ENCODE measurements at regions not wholly inside any gene's neighbourhood (a gene's known extent, or its start where the extent isn't known, plus 50 kb on each side); places are given as distances from the start of the nearest gene placed in this dataset.

GRCh38 chr20:7691647-7692269, 248.5 kb downstream of the HAO1 start:
- Mint-ChIP-seq H3K4me1 (no peaks in the 10 kb centered on the region), H3K4me3 (no peak overlapping the region), H3K27ac (no peak overlapping the region), H3K36me3 (no peaks in the 10 kb centered on the region), H3K9me3 (peaks cover 4% of the 10 kb centered on the region), H3K27me3 (no peaks in the 10 kb centered on the region)
- DNase-seq = no peak

- H3K27me3 Mint-ChIP-seq = no peaks in the 10 kb centered on the region
- no peak overlapping the region for H3K27ac Mint-ChIP-seq
- no peaks in the 10 kb centered on the region for H3K4me1 Mint-ChIP-seq
- H3K36me3 Mint-ChIP-seq = no peaks in the 10 kb centered on the region
- no peak overlapping the region for H3K4me3 Mint-ChIP-seq
- no peak for DNase-seq
- H3K9me3 Mint-ChIP-seq = peaks cover 4% of the 10 kb centered on the region
These were observed 247.8 kb downstream of the HAO1 start for GRCh38 chr20:7692478-7692877.

GRCh38 chr20:7693761-7694160, 246.5 kb downstream of the HAO1 start:
- Mint-ChIP-seq H3K27ac (no peak overlapping the region), H3K4me3 (no peak overlapping the region), H3K4me1 (no peaks in the 10 kb centered on the region), H3K36me3 (no peaks in the 10 kb centered on the region), H3K27me3 (no peaks in the 10 kb centered on the region), H3K9me3 (peaks cover 4% of the 10 kb centered on the region)
- DNase-seq = no peak

GRCh38 chr20:7695051-7695495, 245.2 kb downstream of the HAO1 start:
- DNase-seq = no peak
- Mint-ChIP-seq H3K27ac (no peak overlapping the region), H3K9me3 (peaks cover 4% of the 10 kb centered on the region), H3K27me3 (no peaks in the 10 kb centered on the region), H3K4me3 (no peak overlapping the region), H3K4me1 (no peaks in the 10 kb centered on the region), H3K36me3 (no peaks in the 10 kb centered on the region)

GRCh38 chr20:7695635-7696034, 244.6 kb downstream of the HAO1 start:
- peaks cover 5% of the 10 kb centered on the region for H3K9me3 Mint-ChIP-seq
- H3K27me3 Mint-ChIP-seq = no peaks in the 10 kb centered on the region
- H3K36me3 Mint-ChIP-seq = no peaks in the 10 kb centered on the region
- no peaks in the 10 kb centered on the region for H3K4me1 Mint-ChIP-seq
- H3K4me3 Mint-ChIP-seq = no peak overlapping the region
- no peak for DNase-seq
- H3K27ac Mint-ChIP-seq = no peak overlapping the region

GRCh38 chr20:7696311-7696710, 243.9 kb downstream of the HAO1 start:
- no peak for DNase-seq
- H3K4me3 Mint-ChIP-seq = no peak overlapping the region
- no peak overlapping the region for H3K27ac Mint-ChIP-seq
- no peaks in the 10 kb centered on the region for H3K4me1 Mint-ChIP-seq
- H3K27me3 Mint-ChIP-seq = no peaks in the 10 kb centered on the region
- no peaks in the 10 kb centered on the region for H3K36me3 Mint-ChIP-seq
- peaks cover 7% of the 10 kb centered on the region for H3K9me3 Mint-ChIP-seq

GRCh38 chr20:7702141-7702540, 238.1 kb downstream of the HAO1 start:
- no peak overlapping the region for H3K4me3 Mint-ChIP-seq
- H3K27ac Mint-ChIP-seq = no peak overlapping the region
- H3K36me3 Mint-ChIP-seq = no peaks in the 10 kb centered on the region
- H3K9me3 Mint-ChIP-seq = peaks cover 7% of the 10 kb centered on the region
- H3K27me3 Mint-ChIP-seq = no peaks in the 10 kb centered on the region
- no peak for DNase-seq
- H3K4me1 Mint-ChIP-seq = no peaks in the 10 kb centered on the region

GRCh38 chr20:7703551-7703961, 236.7 kb downstream of the HAO1 start:
- DNase-seq = no peak
- H3K27me3 Mint-ChIP-seq = no peaks in the 10 kb centered on the region
- no peaks in the 10 kb centered on the region for H3K36me3 Mint-ChIP-seq

GRCh38 chr20:7703996-7704395, 236.3 kb downstream of the HAO1 start:
- H3K9me3 Mint-ChIP-seq = peaks cover 7% of the 10 kb centered on the region
- H3K27ac Mint-ChIP-seq = no peak overlapping the region
- H3K27me3 Mint-ChIP-seq = no peaks in the 10 kb centered on the region
- no peaks in the 10 kb centered on the region for H3K4me1 Mint-ChIP-seq
- H3K4me3 Mint-ChIP-seq = no peak overlapping the region
- no peak for DNase-seq
- H3K36me3 Mint-ChIP-seq = no peaks in the 10 kb centered on the region

More at GRCh38 chr20:7703551-7703961, 236.7 kb downstream of the HAO1 start:
- Mint-ChIP-seq H3K9me3 (peaks cover 7% of the 10 kb centered on the region), H3K4me1 (no peaks in the 10 kb centered on the region), H3K27ac (no peak overlapping the region), H3K4me3 (no peak overlapping the region)

GRCh38 chr20:7708112-7708511, 232.1 kb downstream of the HAO1 start:
- Mint-ChIP-seq H3K9me3 (peaks cover 3% of the 10 kb centered on the region), H3K27me3 (no peaks in the 10 kb centered on the region), H3K4me3 (no peak overlapping the region), H3K4me1 (no peaks in the 10 kb centered on the region), H3K36me3 (no peaks in the 10 kb centered on the region), H3K27ac (no peak overlapping the region)
- no peak for DNase-seq

GRCh38 chr20:7708782-7709181, 231.5 kb downstream of the HAO1 start:
- H3K27me3 Mint-ChIP-seq = no peaks in the 10 kb centered on the region
- H3K36me3 Mint-ChIP-seq = no peaks in the 10 kb centered on the region
- no peak overlapping the region for H3K27ac Mint-ChIP-seq
- DNase-seq = no peak
- no peaks in the 10 kb centered on the region for H3K4me1 Mint-ChIP-seq
- H3K4me3 Mint-ChIP-seq = no peak overlapping the region
- H3K9me3 Mint-ChIP-seq = peaks cover 2% of the 10 kb centered on the region

- no peaks in the 10 kb centered on the region for H3K27me3 Mint-ChIP-seq
- no peak overlapping the region for H3K4me3 Mint-ChIP-seq
- DNase-seq = no peak
- H3K4me1 Mint-ChIP-seq = no peaks in the 10 kb centered on the region
- no peak overlapping the region for H3K27ac Mint-ChIP-seq
- H3K36me3 Mint-ChIP-seq = no peaks in the 10 kb centered on the region
- H3K9me3 Mint-ChIP-seq = no peaks in the 10 kb centered on the region
These were observed 229.8 kb downstream of the HAO1 start for GRCh38 chr20:7710440-7710839.

GRCh38 chr20:7712661-7713060, 227.6 kb downstream of the HAO1 start:
- Mint-ChIP-seq H3K9me3 (no peaks in the 10 kb centered on the region), H3K27me3 (no peaks in the 10 kb centered on the region), H3K4me3 (no peak overlapping the region), H3K4me1 (no peaks in the 10 kb centered on the region), H3K27ac (no peak overlapping the region), H3K36me3 (no peaks in the 10 kb centered on the region)
- DNase-seq = no peak

- no peaks in the 10 kb centered on the region for H3K36me3 Mint-ChIP-seq
- H3K9me3 Mint-ChIP-seq = no peaks in the 10 kb centered on the region
- H3K4me1 Mint-ChIP-seq = no peaks in the 10 kb centered on the region
- no peaks in the 10 kb centered on the region for H3K27me3 Mint-ChIP-seq
- no peak overlapping the region for H3K27ac Mint-ChIP-seq
- no peak overlapping the region for H3K4me3 Mint-ChIP-seq
- DNase-seq = no peak
These were observed 225.7 kb downstream of the HAO1 start for GRCh38 chr20:7714549-7714948.

- DNase-seq = no peak
- Mint-ChIP-seq H3K27ac (no peak overlapping the region), H3K4me1 (no peaks in the 10 kb centered on the region), H3K4me3 (no peak overlapping the region), H3K36me3 (no peaks in the 10 kb centered on the region), H3K27me3 (no peaks in the 10 kb centered on the region), H3K9me3 (peaks cover 1% of the 10 kb centered on the region)
These were observed 223.8 kb downstream of the HAO1 start for GRCh38 chr20:7716286-7716972.

- Mint-ChIP-seq H3K4me3 (no peak overlapping the region), H3K4me1 (no peaks in the 10 kb centered on the region), H3K27me3 (no peaks in the 10 kb centered on the region), H3K27ac (no peak overlapping the region), H3K9me3 (peaks cover 1% of the 10 kb centered on the region), H3K36me3 (no peaks in the 10 kb centered on the region)
- no peak for DNase-seq
These were observed 217.7 kb downstream of the HAO1 start for GRCh38 chr20:7722564-7722963.
